ENCODE measurements at regions not wholly inside any gene's neighbourhood (a gene's known extent, or its start where the extent isn't known, plus 50 kb on each side); places are given as distances from the start of the nearest gene placed in this dataset.

DNA sequence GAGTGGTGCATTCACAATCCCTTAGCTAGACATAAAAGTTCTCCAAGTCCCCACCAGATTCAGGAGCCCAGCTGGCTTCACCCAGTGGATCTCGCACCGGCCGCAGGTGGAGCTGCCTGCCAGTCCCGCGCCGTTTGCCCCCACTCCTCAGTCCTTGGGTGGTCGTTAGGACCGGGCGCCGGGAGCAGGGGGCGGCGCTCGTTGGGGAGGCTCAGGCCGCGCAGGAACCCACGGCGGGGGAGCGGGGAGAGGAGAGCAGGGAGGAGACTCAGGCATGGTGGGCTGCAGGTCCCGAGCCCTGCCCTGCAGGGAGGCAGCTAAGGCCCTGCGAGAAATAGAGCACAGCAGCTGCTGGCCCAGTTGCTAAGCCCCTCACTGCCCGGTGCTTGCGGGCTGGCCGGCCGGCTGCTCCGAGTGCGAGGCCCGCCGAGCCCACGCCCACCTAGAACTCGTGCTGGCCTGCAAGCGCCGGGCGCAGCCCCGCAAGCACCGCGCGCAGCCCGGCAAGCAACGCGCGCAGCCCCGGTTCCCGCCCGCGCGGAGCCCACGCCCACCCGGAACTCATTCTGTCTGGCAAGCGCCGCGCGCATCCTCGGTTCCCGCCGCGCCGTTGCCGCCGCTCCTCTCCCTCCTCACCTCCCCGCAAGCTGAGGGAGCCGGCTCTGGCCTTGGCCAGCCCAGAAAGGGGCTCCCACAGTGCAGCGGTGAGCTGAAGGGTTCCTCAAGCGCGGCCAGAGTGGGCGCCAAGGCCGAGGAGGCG, 153.5 kb downstream of the SLC7A11 start:
- TF ChIP-seq, protein P1, sequence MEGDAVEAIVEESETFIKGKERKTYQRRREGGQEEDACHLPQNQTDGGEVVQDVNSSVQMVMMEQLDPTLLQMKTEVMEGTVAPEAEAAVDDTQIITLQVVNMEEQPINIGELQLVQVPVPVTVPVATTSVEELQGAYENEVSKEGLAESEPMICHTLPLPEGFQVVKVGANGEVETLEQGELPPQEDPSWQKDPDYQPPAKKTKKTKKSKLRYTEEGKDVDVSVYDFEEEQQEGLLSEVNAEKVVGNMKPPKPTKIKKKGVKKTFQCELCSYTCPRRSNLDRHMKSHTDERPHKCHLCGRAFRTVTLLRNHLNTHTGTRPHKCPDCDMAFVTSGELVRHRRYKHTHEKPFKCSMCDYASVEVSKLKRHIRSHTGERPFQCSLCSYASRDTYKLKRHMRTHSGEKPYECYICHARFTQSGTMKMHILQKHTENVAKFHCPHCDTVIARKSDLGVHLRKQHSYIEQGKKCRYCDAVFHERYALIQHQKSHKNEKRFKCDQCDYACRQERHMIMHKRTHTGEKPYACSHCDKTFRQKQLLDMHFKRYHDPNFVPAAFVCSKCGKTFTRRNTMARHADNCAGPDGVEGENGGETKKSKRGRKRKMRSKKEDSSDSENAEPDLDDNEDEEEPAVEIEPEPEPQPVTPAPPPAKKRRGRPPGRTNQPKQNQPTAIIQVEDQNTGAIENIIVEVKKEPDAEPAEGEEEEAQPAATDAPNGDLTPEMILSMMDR (IDR thresholded peaks at IDR 0.05; ENCODE audit: borderline replicate concordance, extremely low read depth, low read length, poor library complexity, severe bottlenecking), result no peak
- TF ChIP-seq EZH2 (IDR thresholded peaks at IDR 0.05; ENCODE audit: borderline replicate concordance, low read depth, low read length, severe bottlenecking), result no peak
- Histone ChIP-seq H3K4me2 (ENCODE audit: insufficient read depth, low read length) (no peak overlapping the region), H3K9me3 (ENCODE audit: insufficient read depth, low read length, severe bottlenecking) (no peaks in the 10 kb centered on the region), H3K36me3 (ENCODE audit: insufficient read depth, low read length) (no peaks in the 10 kb centered on the region), H4K20me1 (ENCODE audit: insufficient read depth, low read length) (no peaks in the 10 kb centered on the region), H3K79me2 (ENCODE audit: insufficient read depth, low read length) (no peaks in the 10 kb centered on the region), H3K9ac (ENCODE audit: low read depth, low read length) (no peak overlapping the region), H3K4me1 (ENCODE audit: insufficient read depth, low read length) (no peaks in the 10 kb centered on the region), H3K27ac (ENCODE audit: low read length) (no peak overlapping the region), H3K4me3 (ENCODE audit: low read depth in 1 of 2, low read length in 2 of 2) (no peak overlapping the region), H2AFZ (ENCODE audit: low read depth, low read length) (no peak overlapping the region), H3K27me3 (ENCODE audit: insufficient read depth, low read length, poor library complexity) (no peaks in the 10 kb centered on the region)
- DNase-seq (no peak), ATAC-seq (ENCODE audit: insufficient read depth, low read depth) (no peak)

DNA sequence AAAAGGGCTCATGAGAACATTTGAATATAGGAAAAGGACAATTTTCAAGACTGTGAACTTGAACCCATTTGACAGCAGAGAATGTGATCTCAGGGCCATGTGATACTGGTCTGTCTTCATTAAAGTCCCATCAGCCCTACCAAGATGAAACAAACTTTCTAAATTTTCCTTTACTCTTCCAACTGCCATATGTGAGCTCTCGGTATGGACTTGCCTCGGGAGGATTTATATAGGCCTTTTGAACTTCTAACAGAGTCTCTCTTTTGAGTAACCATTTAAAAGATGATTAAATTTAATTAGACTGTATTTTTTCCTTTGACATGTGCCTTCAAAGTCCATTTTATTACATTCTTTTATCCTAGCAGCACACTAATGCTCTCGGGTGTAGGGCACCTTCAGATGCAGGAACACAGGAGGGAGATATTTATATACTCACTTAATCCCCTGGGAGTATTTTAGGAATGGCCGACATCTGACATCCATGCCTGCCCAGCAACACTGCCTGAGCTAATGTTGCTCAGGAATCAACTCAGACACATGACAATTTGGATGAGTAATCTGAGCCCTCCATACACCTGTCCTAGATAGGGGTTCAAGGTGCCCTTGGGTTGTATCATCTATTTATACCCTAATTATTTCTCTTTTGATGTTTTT, 155.0 kb downstream of the SLC7A11 start:
- Histone ChIP-seq H3K27me3 (ENCODE audit: insufficient read depth, low read length, poor library complexity) (no peaks in the 10 kb centered on the region), H3K9me3 (ENCODE audit: insufficient read depth, low read length, severe bottlenecking) (no peaks in the 10 kb centered on the region), H3K9ac (ENCODE audit: low read depth, low read length) (no peak overlapping the region), H3K79me2 (ENCODE audit: insufficient read depth, low read length) (no peaks in the 10 kb centered on the region), H3K27ac (ENCODE audit: low read length) (no peak overlapping the region), H3K36me3 (ENCODE audit: insufficient read depth, low read length) (no peaks in the 10 kb centered on the region), H3K4me3 (ENCODE audit: low read depth in 1 of 2, low read length in 2 of 2) (no peak overlapping the region), H4K20me1 (ENCODE audit: insufficient read depth, low read length) (no peaks in the 10 kb centered on the region), H3K4me1 (ENCODE audit: insufficient read depth, low read length) (no peaks in the 10 kb centered on the region), H2AFZ (ENCODE audit: low read depth, low read length) (no peak overlapping the region), H3K4me2 (ENCODE audit: insufficient read depth, low read length) (no peak overlapping the region)
- ATAC-seq (ENCODE audit: insufficient read depth, low read depth) (no peak), DNase-seq (no peak)
- TF ChIP-seq EZH2 (IDR thresholded peaks at IDR 0.05; ENCODE audit: borderline replicate concordance, low read depth, low read length, severe bottlenecking), result no peak
- TF ChIP-seq, protein P1 (IDR thresholded peaks at IDR 0.05; ENCODE audit: borderline replicate concordance, extremely low read depth, low read length, poor library complexity, severe bottlenecking), result no peak

GRCh38 chr4:138086611-138087041, 155.5 kb downstream of the SLC7A11 start:
- Histone ChIP-seq H4K20me1 (ENCODE audit: insufficient read depth, low read length) (no peaks in the 10 kb centered on the region), H3K9ac (ENCODE audit: low read depth, low read length) (no peak overlapping the region), H3K4me2 (ENCODE audit: insufficient read depth, low read length) (no peak overlapping the region), H2AFZ (ENCODE audit: low read depth, low read length) (no peak overlapping the region), H3K4me1 (ENCODE audit: insufficient read depth, low read length) (no peaks in the 10 kb centered on the region), H3K9me3 (ENCODE audit: insufficient read depth, low read length, severe bottlenecking) (no peaks in the 10 kb centered on the region), H3K4me3 (ENCODE audit: low read depth in 1 of 2, low read length in 2 of 2) (no peak overlapping the region), H3K27ac (ENCODE audit: low read length) (no peak overlapping the region), H3K79me2 (ENCODE audit: insufficient read depth, low read length) (no peaks in the 10 kb centered on the region), H3K36me3 (ENCODE audit: insufficient read depth, low read length) (no peaks in the 10 kb centered on the region), H3K27me3 (ENCODE audit: insufficient read depth, low read length, poor library complexity) (no peaks in the 10 kb centered on the region)
- DNase-seq (no peak), ATAC-seq (ENCODE audit: insufficient read depth, low read depth) (no peak)
- TF ChIP-seq EZH2 (IDR thresholded peaks at IDR 0.05; ENCODE audit: borderline replicate concordance, low read depth, low read length, severe bottlenecking), result no peak
- TF ChIP-seq, protein P1 (IDR thresholded peaks at IDR 0.05; ENCODE audit: borderline replicate concordance, extremely low read depth, low read length, poor library complexity, severe bottlenecking), result no peak
